SH-SY5Y (cell line): ENCODE measurements at regions not wholly inside any gene's neighbourhood (a gene's known extent, or its start where the extent isn't known, plus 50 kb on each side); places are given as distances from the start of the nearest gene placed in this dataset.

ENCODE experiments used
- GATA2 ChIP-seq: IDR thresholded peaks from 2 replicates; pipeline ENCODE4 v1.6.1; 2011; ENCODE audit warnings: mild to moderate bottlenecking, low read depth, low read length
- GATA3 ChIP-seq: IDR thresholded peaks from 2 replicates; pipeline ENCODE4 v1.6.1; 2011; ENCODE audit warnings: low read depth, mild to moderate bottlenecking, low read length, moderate library complexity

- TF ChIP-seq GATA3 (no peak), GATA2 (no peak)
Measured at GRCh38 chr15:88399021-88399685, 68.0 kb downstream of the MRPL46 start.
